ENCODE measurements at regions not wholly inside any gene's neighbourhood (a gene's known extent, or its start where the extent isn't known, plus 50 kb on each side); places are given as distances from the start of the nearest gene placed in this dataset.
"Not testable (repeated sequence)": the region's sequence is repeated elsewhere in the genome, so short reads cannot be mapped to it uniquely, and the experiment has no call there.

DNA sequence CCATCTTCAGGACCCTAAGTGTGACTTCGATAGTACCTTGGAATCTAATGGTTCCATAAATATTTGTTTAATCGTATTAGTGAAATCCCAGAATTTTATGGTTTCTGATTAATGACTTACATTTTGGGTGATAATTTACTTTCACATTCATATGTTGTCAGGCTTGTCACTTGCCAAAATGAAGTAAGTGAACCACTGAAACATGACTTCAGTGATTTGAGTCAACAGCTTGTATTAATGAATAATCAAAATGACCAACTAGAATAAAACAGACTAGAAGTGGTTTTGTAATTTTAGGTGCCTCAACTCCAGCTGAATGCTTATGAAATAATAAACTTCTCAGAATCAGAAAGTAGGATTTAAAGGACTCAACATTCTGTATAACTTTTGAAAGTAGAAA lies 517.1 kb downstream of the PRKD1 start:
- Histone ChIP-seq H3K27me3 (ENCODE audit: control insufficient read depth, insufficient read depth, low read length) (no peaks in the 10 kb centered on the region), H3K4me3 (ENCODE audit: low read depth, low read length) (no peak overlapping the region), H3K36me3 (ENCODE audit: control insufficient read depth, insufficient read depth, low read length) (no peaks in the 10 kb centered on the region)
- TF ChIP-seq, protein P1, sequence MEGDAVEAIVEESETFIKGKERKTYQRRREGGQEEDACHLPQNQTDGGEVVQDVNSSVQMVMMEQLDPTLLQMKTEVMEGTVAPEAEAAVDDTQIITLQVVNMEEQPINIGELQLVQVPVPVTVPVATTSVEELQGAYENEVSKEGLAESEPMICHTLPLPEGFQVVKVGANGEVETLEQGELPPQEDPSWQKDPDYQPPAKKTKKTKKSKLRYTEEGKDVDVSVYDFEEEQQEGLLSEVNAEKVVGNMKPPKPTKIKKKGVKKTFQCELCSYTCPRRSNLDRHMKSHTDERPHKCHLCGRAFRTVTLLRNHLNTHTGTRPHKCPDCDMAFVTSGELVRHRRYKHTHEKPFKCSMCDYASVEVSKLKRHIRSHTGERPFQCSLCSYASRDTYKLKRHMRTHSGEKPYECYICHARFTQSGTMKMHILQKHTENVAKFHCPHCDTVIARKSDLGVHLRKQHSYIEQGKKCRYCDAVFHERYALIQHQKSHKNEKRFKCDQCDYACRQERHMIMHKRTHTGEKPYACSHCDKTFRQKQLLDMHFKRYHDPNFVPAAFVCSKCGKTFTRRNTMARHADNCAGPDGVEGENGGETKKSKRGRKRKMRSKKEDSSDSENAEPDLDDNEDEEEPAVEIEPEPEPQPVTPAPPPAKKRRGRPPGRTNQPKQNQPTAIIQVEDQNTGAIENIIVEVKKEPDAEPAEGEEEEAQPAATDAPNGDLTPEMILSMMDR (IDR thresholded peaks at IDR 0.05; ENCODE audit: insufficient read depth, low read length, poor library complexity, severe bottlenecking), result no peak
- DNase-seq (ENCODE audit: low read depth), result no peak

GRCh38 chr14:29414931-29415330 lies 512.7 kb downstream of the PRKD1 start:
- not testable (repeated sequence) for H3K36me3 ChIP-seq (ENCODE audit: control insufficient read depth, insufficient read depth, low read length); DNase-seq (ENCODE audit: low read depth); H3K4me3 ChIP-seq (ENCODE audit: low read depth, low read length); H3K27me3 ChIP-seq (ENCODE audit: control insufficient read depth, insufficient read depth, low read length)

- TF ChIP-seq, protein P1 (IDR thresholded peaks at IDR 0.05; ENCODE audit: insufficient read depth, low read length, poor library complexity, severe bottlenecking), result no peak
- no peaks in the 10 kb centered on the region for H3K36me3 ChIP-seq (ENCODE audit: control insufficient read depth, insufficient read depth, low read length)
- no peaks in the 10 kb centered on the region for H3K27me3 ChIP-seq (ENCODE audit: control insufficient read depth, insufficient read depth, low read length)
- no peak for DNase-seq (ENCODE audit: low read depth)
- no peak overlapping the region for H3K4me3 ChIP-seq (ENCODE audit: low read depth, low read length)
Observed at GRCh38 chr14:29419736-29420135, 507.9 kb downstream of the PRKD1 start.

DNA sequence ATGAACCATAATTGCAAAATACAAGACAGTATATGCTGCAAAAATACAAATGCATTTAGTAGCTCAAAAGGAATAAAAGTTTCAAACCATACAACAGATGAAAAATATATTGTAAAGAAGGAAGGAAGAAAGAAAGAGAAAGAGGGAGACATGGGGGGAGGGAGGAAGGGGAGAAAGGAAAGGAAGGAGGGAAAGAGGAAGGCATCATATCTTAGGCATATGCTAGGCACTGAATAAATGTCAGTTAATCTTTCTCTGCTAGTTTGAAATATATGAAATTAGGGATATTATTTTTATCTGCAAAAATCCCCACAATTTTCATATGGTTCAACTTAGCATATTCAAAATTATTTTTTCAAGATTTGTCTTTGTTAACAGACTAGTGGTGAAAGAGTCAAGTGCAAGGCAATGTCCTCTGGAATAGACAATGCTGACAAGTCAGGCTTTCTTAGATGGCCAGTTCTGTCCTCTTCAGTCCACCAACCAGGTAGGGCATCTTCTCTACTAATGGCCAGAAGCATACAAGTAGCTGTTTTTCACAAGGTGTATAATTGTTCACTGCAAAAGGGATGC lies 506.4 kb downstream of the PRKD1 start:
- Histone ChIP-seq H3K27me3 (ENCODE audit: control insufficient read depth, insufficient read depth, low read length) (no peaks in the 10 kb centered on the region), H3K4me3 (ENCODE audit: low read depth, low read length) (no peak overlapping the region), H3K36me3 (ENCODE audit: control insufficient read depth, insufficient read depth, low read length) (no peaks in the 10 kb centered on the region)
- no peak for DNase-seq (ENCODE audit: low read depth)
- TF ChIP-seq, protein P1 (IDR thresholded peaks at IDR 0.05; ENCODE audit: insufficient read depth, low read length, poor library complexity, severe bottlenecking), result no peak

GRCh38 chr14:29425705-29426482 lies 501.8 kb downstream of the PRKD1 start:
- H3K4me3 ChIP-seq (ENCODE audit: low read depth, low read length), result no peak overlapping the region
- DNase-seq (ENCODE audit: low read depth), result no peak
- no peaks in the 10 kb centered on the region for H3K27me3 ChIP-seq (ENCODE audit: control insufficient read depth, insufficient read depth, low read length)
- no peaks in the 10 kb centered on the region for H3K36me3 ChIP-seq (ENCODE audit: control insufficient read depth, insufficient read depth, low read length)
- TF ChIP-seq, protein P1 (IDR thresholded peaks at IDR 0.05; ENCODE audit: insufficient read depth, low read length, poor library complexity, severe bottlenecking), result no peak

DNA sequence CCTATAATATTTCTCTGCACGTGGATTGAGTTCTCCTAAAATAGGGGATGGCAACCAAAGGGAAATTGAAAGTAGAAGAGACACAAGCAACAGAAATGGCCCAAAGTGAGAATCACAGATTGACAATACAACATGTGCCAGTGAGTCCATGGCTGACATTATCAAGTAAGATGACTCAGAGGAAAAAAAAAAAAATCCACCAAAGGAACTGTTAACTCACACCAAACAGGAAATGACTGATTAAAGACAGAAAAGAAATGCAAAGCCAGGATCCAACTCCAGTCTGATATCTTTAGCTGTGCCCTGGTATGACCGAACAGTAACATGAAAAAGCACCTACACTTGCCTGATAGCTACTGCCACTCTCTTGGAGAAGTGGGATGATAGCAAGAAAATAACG lies 485.0 kb downstream of the PRKD1 start:
- Histone ChIP-seq H3K4me3 (ENCODE audit: low read depth, low read length) (no peak overlapping the region), H3K36me3 (ENCODE audit: control insufficient read depth, insufficient read depth, low read length) (no peaks in the 10 kb centered on the region), H3K27me3 (ENCODE audit: control insufficient read depth, insufficient read depth, low read length) (no peaks in the 10 kb centered on the region)
- TF ChIP-seq, protein P1 (IDR thresholded peaks at IDR 0.05; ENCODE audit: insufficient read depth, low read length, poor library complexity, severe bottlenecking), result no peak
- peak; percentile 31 for DNase-seq (ENCODE audit: low read depth)
